ENCODE measurements at regions not wholly inside any gene's neighbourhood (a gene's known extent, or its start where the extent isn't known, plus 50 kb on each side); places are given as distances from the start of the nearest gene placed in this dataset.

- H3K27me3 Mint-ChIP-seq = peaks cover 0 to 11% (median 3%) of the 10 kb centered on the region in 5 donors
- H3K4me3 Mint-ChIP-seq = peak overlapping the region in 4 of 10 donors; percentile 7 to 31 (median 12)
- Histone ChIP-seq H3K4me3 (ENCODE audit: low read length) (no peak overlapping the region), H3K27me3 (ENCODE audit: control insufficient read depth in 2 of 2, insufficient read depth in 2 of 2, low read length in 2 of 2) (no peaks in the 10 kb centered on the region), H3K36me3 (ENCODE audit: control insufficient read depth in 2 of 3, insufficient read depth in 3 of 3, low read length in 3 of 3) (no peaks in the 10 kb centered on the region), H3K4me1 (ENCODE audit: control insufficient read depth in 2 of 2, insufficient read depth in 2 of 2, low read length in 2 of 2) (no peaks in the 10 kb centered on the region), H3K9me3 (ENCODE audit: control insufficient read depth in 2 of 3, low read length in 3 of 3) (peaks cover 0 to 2% (median 0%) of the 10 kb centered on the region in 3 experiments), H3K27ac (ENCODE audit: low read depth, low read length) (no peak overlapping the region)
- intact Hi-C loops (cut with micrococcal nuclease) = no loop called here
- ATAC-seq (no peak), DNase-seq (no peak)
- CTCF ChIA-PET = no interaction called here
- H3K9me3 Mint-ChIP-seq = peaks cover 0 to 3% (median 0%) of the 10 kb centered on the region in 11 donors
- H3K27ac Mint-ChIP-seq = no peak overlapping the region
- no peaks in the 10 kb centered on the region for H3K36me3 Mint-ChIP-seq
- POLR2A ChIA-PET = no interaction called here
- no peaks in the 10 kb centered on the region for H3K4me1 Mint-ChIP-seq
Measured at GRCh38 chr2:129757915-129758783, 221.3 kb upstream of the RAB6C start.

- H3K9me3 ChIP-seq (ENCODE audit: control insufficient read depth in 2 of 3, low read length in 3 of 3) = peaks cover 0 to 2% (median 0%) of the 10 kb centered on the region in 3 experiments
- H3K4me1 ChIP-seq (ENCODE audit: control insufficient read depth in 2 of 2, insufficient read depth in 2 of 2, low read length in 2 of 2) = no peaks in the 10 kb centered on the region
- H3K4me1 Mint-ChIP-seq = no peaks in the 10 kb centered on the region
- H3K27me3 ChIP-seq (ENCODE audit: control insufficient read depth in 2 of 2, insufficient read depth in 2 of 2, low read length in 2 of 2) = no peaks in the 10 kb centered on the region
- ATAC-seq = peak; percentile 75
- H3K27ac ChIP-seq (ENCODE audit: low read depth, low read length) = no peak overlapping the region
- no peak for DNase-seq
- H3K36me3 Mint-ChIP-seq = no peaks in the 10 kb centered on the region
- no peaks in the 10 kb centered on the region for H3K36me3 ChIP-seq (ENCODE audit: control insufficient read depth in 2 of 3, insufficient read depth in 3 of 3, low read length in 3 of 3)
- no peak overlapping the region for H3K4me3 ChIP-seq (ENCODE audit: low read length)
- peak overlapping the region in 3 of 10 donors; percentile 7 to 31 (median 11) for H3K4me3 Mint-ChIP-seq
- H3K9me3 Mint-ChIP-seq = peaks cover 0 to 3% (median 0%) of the 10 kb centered on the region in 11 donors
- peaks cover 0 to 11% (median 0%) of the 10 kb centered on the region in 5 donors for H3K27me3 Mint-ChIP-seq
- no peak overlapping the region for H3K27ac Mint-ChIP-seq
- POLR2A ChIA-PET = no interaction called here
- CTCF ChIA-PET = no interaction called here
- intact Hi-C loops (cut with micrococcal nuclease) = no loop called here
Measured at GRCh38 chr2:129758784-129759471, 220.5 kb upstream of the RAB6C start.

GRCh38 chr2:129759472-129760010 lies 219.9 kb upstream of the RAB6C start:
- DNase-seq (no peak), ATAC-seq (no peak)
- CTCF ChIA-PET = no interaction called here
- Mint-ChIP-seq H3K4me1 (no peaks in the 10 kb centered on the region), H3K4me3 (no peak overlapping the region), H3K27me3 (peaks cover 0 to 11% (median 0%) of the 10 kb centered on the region in 5 donors), H3K36me3 (no peaks in the 10 kb centered on the region), H3K9me3 (peaks cover 0 to 3% (median 0%) of the 10 kb centered on the region in 11 donors), H3K27ac (no peak overlapping the region)
- no peaks in the 10 kb centered on the region for H3K27me3 ChIP-seq (ENCODE audit: control insufficient read depth in 2 of 2, insufficient read depth in 2 of 2, low read length in 2 of 2)
- POLR2A ChIA-PET = no interaction called here
- H3K36me3 ChIP-seq (ENCODE audit: control insufficient read depth in 2 of 3, insufficient read depth in 3 of 3, low read length in 3 of 3) = no peaks in the 10 kb centered on the region
- no peak overlapping the region for H3K27ac ChIP-seq (ENCODE audit: low read depth, low read length)
- no peak overlapping the region for H3K4me3 ChIP-seq (ENCODE audit: low read length)
- no peaks in the 10 kb centered on the region for H3K4me1 ChIP-seq (ENCODE audit: control insufficient read depth in 2 of 2, insufficient read depth in 2 of 2, low read length in 2 of 2)
- peaks cover 0 to 2% (median 0%) of the 10 kb centered on the region in 3 experiments for H3K9me3 ChIP-seq (ENCODE audit: control insufficient read depth in 2 of 3, low read length in 3 of 3)
- intact Hi-C loops (cut with micrococcal nuclease) = no loop called here

GRCh38 chr2:129760669-129761068 lies 218.8 kb upstream of the RAB6C start:
- ChIA-PET POLR2A (no interaction called here), CTCF (no interaction called here)
- Histone ChIP-seq H3K4me1 (ENCODE audit: control insufficient read depth in 2 of 2, insufficient read depth in 2 of 2, low read length in 2 of 2) (no peaks in the 10 kb centered on the region), H3K27ac (ENCODE audit: low read depth, low read length) (no peak overlapping the region), H3K27me3 (ENCODE audit: control insufficient read depth in 2 of 2, insufficient read depth in 2 of 2, low read length in 2 of 2) (no peaks in the 10 kb centered on the region), H3K36me3 (ENCODE audit: control insufficient read depth in 2 of 3, insufficient read depth in 3 of 3, low read length in 3 of 3) (no peaks in the 10 kb centered on the region), H3K9me3 (ENCODE audit: control insufficient read depth in 2 of 3, low read length in 3 of 3) (peaks cover 0 to 2% (median 0%) of the 10 kb centered on the region in 3 experiments), H3K4me3 (ENCODE audit: low read length) (no peak overlapping the region)
- Mint-ChIP-seq H3K9me3 (peaks cover 0 to 3% (median 0%) of the 10 kb centered on the region in 11 donors), H3K4me3 (no peak overlapping the region), H3K4me1 (no peaks in the 10 kb centered on the region), H3K27ac (no peak overlapping the region), H3K27me3 (peaks cover 0 to 19% (median 5%) of the 10 kb centered on the region in 5 donors), H3K36me3 (no peaks in the 10 kb centered on the region)
- intact Hi-C loops (cut with micrococcal nuclease) = no loop called here
- ATAC-seq (no peak), DNase-seq (no peak)

GRCh38 chr2:129761569-129762021 lies 217.9 kb upstream of the RAB6C start:
- Mint-ChIP-seq H3K4me1 (no peaks in the 10 kb centered on the region), H3K27ac (no peak overlapping the region), H3K36me3 (no peaks in the 10 kb centered on the region), H3K4me3 (no peak overlapping the region), H3K9me3 (peaks cover 0 to 3% (median 0%) of the 10 kb centered on the region in 11 donors), H3K27me3 (peaks cover 0 to 21% (median 0%) of the 10 kb centered on the region in 5 donors)
- ATAC-seq (no peak), DNase-seq (no peak)
- ChIA-PET CTCF (no interaction called here), POLR2A (no interaction called here)
- no peaks in the 10 kb centered on the region for H3K36me3 ChIP-seq (ENCODE audit: control insufficient read depth in 2 of 3, insufficient read depth in 3 of 3, low read length in 3 of 3)
- H3K4me3 ChIP-seq (ENCODE audit: low read length) = no peak overlapping the region
- H3K27me3 ChIP-seq (ENCODE audit: control insufficient read depth in 2 of 2, insufficient read depth in 2 of 2, low read length in 2 of 2) = no peaks in the 10 kb centered on the region
- intact Hi-C loops (cut with micrococcal nuclease) = no loop called here
- H3K4me1 ChIP-seq (ENCODE audit: control insufficient read depth in 2 of 2, insufficient read depth in 2 of 2, low read length in 2 of 2) = no peaks in the 10 kb centered on the region
- H3K9me3 ChIP-seq (ENCODE audit: control insufficient read depth in 2 of 3, low read length in 3 of 3) = peaks cover 0 to 2% (median 0%) of the 10 kb centered on the region in 3 experiments
- no peak overlapping the region for H3K27ac ChIP-seq (ENCODE audit: low read depth, low read length)

GRCh38 chr2:129762386-129763189 lies 216.9 kb upstream of the RAB6C start:
- H3K4me1 ChIP-seq (ENCODE audit: control insufficient read depth in 2 of 2, insufficient read depth in 2 of 2, low read length in 2 of 2) = no peaks in the 10 kb centered on the region
- ATAC-seq = no peak
- Mint-ChIP-seq H3K4me1 (no peaks in the 10 kb centered on the region), H3K9me3 (peaks cover 0 to 3% (median 0%) of the 10 kb centered on the region in 11 donors), H3K27me3 (peaks cover 0 to 24% (median 0%) of the 10 kb centered on the region in 5 donors), H3K4me3 (no peak overlapping the region), H3K27ac (no peak overlapping the region), H3K36me3 (no peaks in the 10 kb centered on the region)
- ChIA-PET CTCF (no interaction called here), POLR2A (no interaction called here)
- no peaks in the 10 kb centered on the region for H3K36me3 ChIP-seq (ENCODE audit: control insufficient read depth in 2 of 3, insufficient read depth in 3 of 3, low read length in 3 of 3)
- no peak overlapping the region for H3K4me3 ChIP-seq (ENCODE audit: low read length)
- peaks cover 0 to 2% (median 0%) of the 10 kb centered on the region in 3 experiments for H3K9me3 ChIP-seq (ENCODE audit: control insufficient read depth in 2 of 3, low read length in 3 of 3)
- intact Hi-C loops (cut with micrococcal nuclease) = no loop called here
- no peak overlapping the region for H3K27ac ChIP-seq (ENCODE audit: low read depth, low read length)
- no peaks in the 10 kb centered on the region for H3K27me3 ChIP-seq (ENCODE audit: control insufficient read depth in 2 of 2, insufficient read depth in 2 of 2, low read length in 2 of 2)
- no peak for DNase-seq

Data from naive thymus-derived CD4-positive, alpha-beta T cell (primary cell).